ENCODE measurements at regions not wholly inside any gene's neighbourhood (a gene's known extent, or its start where the extent isn't known, plus 50 kb on each side); places are given as distances from the start of the nearest gene placed in this dataset.
"Not testable (repeated sequence)": the region's sequence is repeated elsewhere in the genome, so short reads cannot be mapped to it uniquely, and the experiment has no call there.

GRCh38 chr6:71205336-71205956, 83.2 kb upstream of the OGFRL1 start:
- no peak for DNase-seq

- no peak for DNase-seq
These were observed 82.5 kb upstream of the OGFRL1 start for GRCh38 chr6:71206089-71206488.

DNA sequence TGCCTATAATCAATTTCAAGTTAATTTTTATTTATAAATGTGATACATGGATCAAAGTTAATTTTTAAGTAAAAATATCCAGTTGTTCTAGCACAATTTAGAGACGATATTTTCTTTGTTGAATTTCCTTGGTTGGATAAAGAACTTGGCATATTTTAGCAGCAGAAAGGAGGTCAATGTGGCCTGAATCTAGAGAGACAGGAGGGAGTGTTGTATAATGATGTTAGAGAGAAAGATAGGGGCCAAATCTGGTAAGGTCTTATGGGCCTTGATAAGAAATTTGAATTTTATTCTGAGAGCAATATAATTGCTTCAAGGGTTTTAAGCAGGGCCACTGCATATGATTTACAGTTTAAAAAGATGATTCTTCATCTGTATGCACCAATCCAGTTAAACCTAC, 79.4 kb upstream of the OGFRL1 start:
- no peak for DNase-seq

DNA sequence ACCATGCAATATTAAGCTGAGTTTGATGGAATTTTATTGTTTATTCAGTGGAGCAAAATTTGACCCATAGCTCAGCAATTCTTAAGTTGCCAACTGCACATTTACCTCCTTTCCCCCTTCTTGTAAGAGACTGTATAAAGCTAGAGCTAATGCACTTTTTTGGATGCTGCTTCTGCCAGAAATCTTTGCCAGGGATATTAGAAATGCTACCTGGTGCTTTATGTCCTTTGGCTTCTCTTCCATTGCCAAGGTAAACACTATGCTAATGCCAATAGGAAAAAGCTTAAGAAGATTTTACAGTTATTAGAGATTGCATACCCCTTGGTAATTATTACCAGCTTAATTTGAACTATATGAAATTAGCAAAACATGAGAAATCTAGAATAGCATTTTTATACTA, 79.0 kb upstream of the OGFRL1 start:
- DNase-seq = no peak

- DNase-seq = no peak
These were observed 76.8 kb upstream of the OGFRL1 start for GRCh38 chr6:71211799-71212198.

DNA sequence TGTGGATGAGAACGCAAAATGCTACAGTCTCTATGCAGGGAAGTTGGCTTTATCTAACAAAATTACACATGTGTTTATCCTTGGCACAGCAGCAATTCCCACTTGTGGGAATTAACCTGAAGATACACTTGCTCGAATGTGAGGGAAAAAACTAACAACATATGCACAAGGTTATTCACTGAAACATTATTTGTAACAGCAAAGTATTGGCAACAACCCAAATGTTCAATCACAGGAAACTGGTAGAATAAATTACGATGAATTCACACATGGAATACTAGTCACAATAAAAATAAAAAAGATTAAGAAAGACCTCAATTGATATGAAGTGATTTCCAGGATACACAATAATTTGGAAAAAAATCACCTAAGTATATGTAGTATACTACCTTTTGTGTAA, 68.1 kb upstream of the OGFRL1 start:
- DNase-seq = no peak

DNA sequence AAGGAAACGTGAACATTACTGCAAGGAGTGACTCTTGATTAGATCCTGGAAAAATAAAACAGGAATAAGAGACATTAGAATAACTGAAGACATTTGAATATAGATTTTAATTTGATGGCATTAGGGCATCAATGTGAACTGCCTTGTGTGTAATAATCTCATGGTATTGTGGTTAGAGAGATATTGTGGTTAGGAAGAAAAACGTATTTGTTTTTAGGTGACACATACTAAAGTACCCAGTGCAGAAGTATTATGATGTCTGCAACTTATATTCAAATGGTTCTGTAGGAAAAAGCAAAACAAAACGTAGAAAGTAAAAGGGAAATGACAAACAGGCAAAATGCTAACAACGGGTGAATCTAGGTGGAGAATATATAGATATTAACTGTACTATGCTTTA, 65.9 kb upstream of the OGFRL1 start:
- peak; percentile 42 for DNase-seq

DNA sequence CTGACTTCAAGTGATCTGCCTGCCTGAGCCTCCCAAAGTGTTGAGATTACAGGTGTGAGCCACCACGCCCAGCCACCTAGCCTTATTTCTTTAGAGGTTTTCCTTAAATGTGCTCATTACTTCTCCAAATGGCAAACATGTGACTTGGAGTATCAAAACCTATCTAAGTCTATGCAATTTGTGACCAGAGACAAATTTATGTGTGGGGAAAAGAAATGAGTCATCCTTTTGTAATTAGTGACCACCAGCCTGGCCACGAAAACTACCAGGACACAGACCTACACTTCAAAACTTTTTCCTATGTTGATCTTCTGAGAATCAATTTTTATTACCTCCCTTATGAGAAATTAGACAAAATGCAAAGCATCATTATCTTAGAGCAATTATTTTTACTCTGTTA, 64.6 kb upstream of the OGFRL1 start:
- DNase-seq = no peak

DNA sequence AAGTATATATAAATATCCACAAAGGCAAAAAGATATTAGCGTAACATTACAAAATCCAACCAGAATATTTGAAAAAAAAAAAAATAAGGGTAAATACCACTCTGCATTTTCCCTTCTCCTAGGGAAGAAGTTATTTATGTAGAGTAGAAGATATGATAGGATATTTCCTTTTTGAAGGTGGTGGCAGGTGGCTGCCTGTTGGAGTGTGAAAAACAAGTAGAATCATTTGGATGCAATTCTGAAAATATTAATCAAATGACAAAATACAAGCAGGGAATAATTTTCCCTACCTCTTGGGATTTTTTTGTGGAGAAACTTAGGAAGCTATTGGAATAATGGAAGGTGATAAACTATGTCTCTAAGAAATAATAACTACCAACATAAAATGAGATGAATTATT, 62.5 kb upstream of the OGFRL1 start:
- DNase-seq = no peak

GRCh38 chr6:71228461-71229041, 60.1 kb upstream of the OGFRL1 start:
- DNase-seq = peak; percentile 86

- peak; percentile 66 for DNase-seq
These were observed 59.1 kb upstream of the OGFRL1 start for GRCh38 chr6:71229477-71229876.

DNA sequence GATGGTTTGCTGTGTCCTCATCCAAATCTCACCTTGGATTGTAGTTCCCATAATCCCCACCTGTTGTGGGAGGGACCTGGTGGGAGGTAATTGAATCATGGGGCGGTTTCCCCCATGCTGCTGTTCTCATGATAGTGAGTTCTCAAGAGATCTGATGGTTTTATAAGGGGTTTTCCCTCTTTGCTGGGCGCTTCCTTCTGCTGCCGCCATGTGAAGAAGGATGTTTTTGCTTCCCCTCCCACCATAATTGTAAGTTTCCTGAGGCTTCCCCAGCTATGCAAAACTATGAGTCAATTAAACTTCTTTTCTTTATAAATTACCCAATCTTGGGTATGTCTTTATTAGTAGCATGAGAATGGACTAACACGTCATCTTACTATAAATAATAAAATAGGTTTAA, 55.7 kb upstream of the OGFRL1 start:
- DNase-seq = not testable (repeated sequence)

DNA sequence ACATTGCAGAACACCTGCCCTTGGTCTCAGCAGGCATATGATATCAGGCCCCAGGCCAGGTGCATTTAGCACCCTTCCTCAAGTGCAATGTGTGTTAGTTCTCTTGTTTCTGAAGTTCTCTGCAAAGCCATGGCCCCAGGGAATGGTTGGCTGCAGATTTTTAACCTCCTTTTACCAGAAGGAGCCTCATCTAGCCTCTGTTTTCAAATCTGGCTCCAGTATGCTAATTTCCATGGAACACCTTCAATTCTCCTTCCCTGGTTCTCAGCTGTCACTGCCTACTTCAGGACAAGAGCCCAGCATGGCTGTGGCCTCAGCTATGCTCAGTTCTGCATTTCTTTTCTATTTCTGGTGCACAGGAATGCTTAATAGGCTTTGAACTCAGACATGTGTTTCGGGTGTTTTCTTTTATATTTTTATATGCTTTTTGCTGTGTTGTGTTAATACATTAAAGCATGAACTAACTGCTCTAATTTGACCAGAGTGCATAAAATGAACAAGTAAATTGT, 51.6 kb upstream of the OGFRL1 start:
- DNase-seq = no peak

- DNase-seq = no peak
These were observed 50.3 kb upstream of the OGFRL1 start for GRCh38 chr6:71238351-71238750.

All from hematopoietic multipotent progenitor cell treated with erythropoietin and hydrocortisone succinate and interleukin-3 and kit ligand, for 4 days (in vitro differentiated cells).